Panc1 (cell line): ENCODE measurements at regions not wholly inside any gene's neighbourhood (a gene's known extent, or its start where the extent isn't known, plus 50 kb on each side); places are given as distances from the start of the nearest gene placed in this dataset.

Experiments
- ATAC-seq: fragments of 200-7000 bp; cut with Tn5 transposase; 2 replicates; pipeline ENCODE4 v1.9.1; 2020; ENCODE audit warnings: mild to moderate bottlenecking, moderate library complexity
- BruUV-seq: library from RNA; stranded (reverse); fragments of 400-500 nt; replicated peaks from 2 replicates; lab custom pipeline; 2021; lab: Mats Ljungman, UMichigan
- CTCF ChIA-PET: fragments of 300-600 bp; sonication (Branson Sonifier 250); formaldehyde crosslinking; loops from one replicate; lab custom pipeline; 2022; ENCODE audit warnings: antibody characterized with exemption; lab: Charles Lee
- POLR2A ChIA-PET: fragments of 300-600 bp; sonication (Branson Sonifier 250); formaldehyde crosslinking; loops from one replicate; lab custom pipeline; 2022; ENCODE audit warnings: antibody characterized with exemption; lab: Charles Lee
- DNase-seq: peaks from one replicate; pipeline ENCODE4 v3.0.0-alpha.2; 2010; ENCODE audit warnings: low read depth, low spot score
- H3K27ac ChIP-seq: 2 replicates; pipeline ENCODE4 v1.5.1; 2011; ENCODE audit warnings: mild to moderate bottlenecking, low read length, inconsistent platforms
- H3K27me3 ChIP-seq: fragments of 200-500 bp; sonication (Bioruptor generic); 2 replicates; pipeline ENCODE4 v1.6.0; 2014; ENCODE audit warnings: low read length, inconsistent platforms; ENCODE audit not compliant: control insufficient read depth, insufficient read depth
- H3K36me3 ChIP-seq: fragments of 200-500 bp; sonication (Bioruptor generic); 2 replicates; pipeline ENCODE4 v1.5.1; 2014; ENCODE audit warnings: inconsistent platforms, mild to moderate bottlenecking, low read length, moderate library complexity; ENCODE audit not compliant: control insufficient read depth, insufficient read depth
- H3K4me1 ChIP-seq: 2 replicates; pipeline ENCODE4 v1.5.1; 2011; ENCODE audit warnings: inconsistent platforms, mild to moderate bottlenecking, low read length, moderate library complexity; ENCODE audit not compliant: control insufficient read depth, insufficient read depth
- H3K4me3 ChIP-seq, 2 experiments: 2 replicates each; pipeline ENCODE4 v1.5.1; 2011 to 2012; ENCODE audit warnings: low read depth in 2 of 2, low read length in 2 of 2, mild to moderate bottlenecking in 2 of 2, inconsistent platforms in 1 of 2, moderate library complexity in 1 of 2
- H3K9me3 ChIP-seq: fragments of 200-500 bp; sonication (Bioruptor generic); 2 replicates; pipeline ENCODE4 v1.5.1; 2014; ENCODE audit warnings: low read depth, mild to moderate bottlenecking, inconsistent platforms, low read length, moderate library complexity; ENCODE audit not compliant: control insufficient read depth, insufficient read depth
- CTCF ChIP-seq: fragments of 450-650 bp; IDR thresholded peaks from 2 replicates; pipeline ENCODE4 v1.5.1; 2017; ENCODE audit warnings: mild to moderate bottlenecking
- POLR2AphosphoS5 ChIP-seq: IDR thresholded peaks from 2 replicates; pipeline ENCODE4 v1.6.1; 2012; ENCODE audit warnings: mild to moderate bottlenecking, low read depth, low read length, moderate library complexity
- REST ChIP-seq, 2 experiments: IDR thresholded peaks; 2 replicates each; pipeline ENCODE4 v1.6.1; 2011 to 2012; ENCODE audit warnings: low read depth in 2 of 2, control low read depth in 1 of 2, low read length in 1 of 2, mild to moderate bottlenecking in 1 of 2, moderate library complexity in 1 of 2; ENCODE audit not compliant: insufficient read depth in 1 of 2
- SIN3A ChIP-seq: IDR thresholded peaks from 2 replicates; pipeline ENCODE4 v1.6.1; 2012; ENCODE audit warnings: low read depth, mild to moderate bottlenecking, low read length, moderate library complexity, borderline replicate concordance; ENCODE audit not compliant: insufficient read depth
- TCF7L2 ChIP-seq: IDR thresholded peaks from 2 replicates; pipeline ENCODE4 v1.6.1; 2011; ENCODE audit warnings: mild to moderate bottlenecking, low read depth, low read length, inconsistent platforms
- in situ Hi-C: cut with HindIII; loops from 2 replicates; pipeline ENCODE4 v1.10.0; 2016; ENCODE audit warnings: low sequenced_read_pairs, low pct_unique_long_range_greater_than_20kb
- intact Hi-C: fragments of 100-400 bp; cut with micrococcal nuclease; formaldehyde crosslinking; loops from one replicate; pipeline ENCODE4 v1.10.0; 2022; ENCODE audit not compliant: unreplicated experiment

- POLR2A ChIA-PET, result no interaction called here
- no peak for TF ChIP-seq REST (IDR thresholded peaks at IDR 0.05; ENCODE audit: insufficient read depth in 1 of 2, low read depth in 2 of 2, low read length in 1 of 2)
- TF ChIP-seq POLR2AphosphoS5, result no peak
- TF ChIP-seq SIN3A, result no peak
- TF ChIP-seq CTCF, result no peak
- no peak for TF ChIP-seq TCF7L2
- H3K27me3 ChIP-seq, result no peaks in the 10 kb centered on the region
- in situ Hi-C loops, result no loop called here
- CTCF ChIA-PET, result no interaction called here
- no TSS peak for BruUV-seq
- H3K9me3 ChIP-seq, result no peaks in the 10 kb centered on the region
- DNase-seq (no peak), ATAC-seq (no peak)
- intact Hi-C loops, result no loop called here
- H3K4me3 ChIP-seq, result no peak overlapping the region
- H3K36me3 ChIP-seq, result no peaks in the 10 kb centered on the region
- no peaks in the 10 kb centered on the region for H3K4me1 ChIP-seq
- H3K27ac ChIP-seq, result no peak overlapping the region
These were observed 443.6 kb upstream of the SYT1 start for GRCh38 chr12:78420991-78421390.

GRCh38 chr12:78430551-78430950 lies 434.0 kb upstream of the SYT1 start:
- H3K9me3 ChIP-seq, result no peaks in the 10 kb centered on the region
- no TSS peak for BruUV-seq
- TF ChIP-seq REST (IDR thresholded peaks at IDR 0.05; ENCODE audit: insufficient read depth in 1 of 2, low read depth in 2 of 2, low read length in 1 of 2) (no peak), CTCF (no peak), SIN3A (no peak), TCF7L2 (no peak), POLR2AphosphoS5 (no peak)
- no peaks in the 10 kb centered on the region for H3K4me1 ChIP-seq
- in situ Hi-C loops (no loop called here), intact Hi-C loops (no loop called here)
- DNase-seq (no peak), ATAC-seq (no peak)
- H3K36me3 ChIP-seq, result no peaks in the 10 kb centered on the region
- H3K27ac ChIP-seq, result no peak overlapping the region
- POLR2A ChIA-PET, result no interaction called here
- CTCF ChIA-PET, result interaction anchor here (0.7 kb wide), 1 partner anchor 161 kb away, joined by 3 read pairs; no protein-coding TSS in a partner anchor
- H3K4me3 ChIP-seq, result no peak overlapping the region
- H3K27me3 ChIP-seq, result no peaks in the 10 kb centered on the region
